Endodermal cell (in vitro differentiated cells): ENCODE measurements at regions not wholly inside any gene's neighbourhood (a gene's known extent, or its start where the extent isn't known, plus 50 kb on each side); places are given as distances from the start of the nearest gene placed in this dataset.
"Not testable (repeated sequence)": the region's sequence is repeated elsewhere in the genome, so short reads cannot be mapped to it uniquely, and the experiment has no call there.

ENCODE experiments used
- DNase-seq: peaks from one replicate; pipeline ENCODE4 v3.0.0-alpha.2; 2017
- H3K27ac ChIP-seq: 2 replicates; pipeline ENCODE4 v1.5.1; 2013; ENCODE audit warnings: mild to moderate bottlenecking, low read depth, low read length, moderate library complexity
- H3K27me3 ChIP-seq: 2 replicates; pipeline ENCODE4 v1.6.1; 2013; ENCODE audit warnings: mild to moderate bottlenecking, low read length, moderate library complexity; ENCODE audit not compliant: insufficient read depth, control insufficient read depth, poor library complexity, severe bottlenecking
- H3K36me3 ChIP-seq: 2 replicates; pipeline ENCODE4 v1.7.0; 2013; ENCODE audit warnings: mild to moderate bottlenecking, low read length, moderate library complexity; ENCODE audit not compliant: control insufficient read depth, insufficient read depth
- H3K4me1 ChIP-seq: one replicate; pipeline ENCODE4 v1.7.0; 2013; ENCODE audit warnings: low read length; ENCODE audit not compliant: control insufficient read depth, insufficient read depth
- H3K4me3 ChIP-seq: 2 replicates; pipeline ENCODE4 v1.5.1; 2013; ENCODE audit warnings: mild to moderate bottlenecking, low read length, moderate library complexity
- H3K9ac ChIP-seq: 2 replicates; pipeline ENCODE4 v1.6.1; 2013; ENCODE audit warnings: mild to moderate bottlenecking, low read length, moderate library complexity; ENCODE audit not compliant: poor library complexity, severe bottlenecking; ENCODE audit errors: extremely low read depth
- H3K9me3 ChIP-seq: 2 replicates; pipeline ENCODE4 v1.6.1; 2013; ENCODE audit warnings: mild to moderate bottlenecking, low read length, moderate library complexity; ENCODE audit not compliant: control insufficient read depth
- H3K27ac Mint-ChIP-seq: 2 replicates; pipeline ENCODE4 v1.8.0; 2020; ENCODE audit warnings: mixed read lengths
- H3K27me3 Mint-ChIP-seq: 2 replicates; pipeline ENCODE4 v1.8.0; 2021; ENCODE audit warnings: mild to moderate bottlenecking, mixed read lengths; ENCODE audit not compliant: insufficient read depth
- H3K36me3 Mint-ChIP-seq: 2 replicates; pipeline ENCODE4 v1.8.0; 2020; ENCODE audit warnings: low read depth, mixed read lengths
- H3K4me1 Mint-ChIP-seq: 2 replicates; pipeline ENCODE4 v1.8.0; 2020; ENCODE audit warnings: mixed read lengths
- H3K4me3 Mint-ChIP-seq: 2 replicates; pipeline ENCODE4 v1.8.0; 2020; ENCODE audit warnings: mild to moderate bottlenecking, moderate library complexity, mixed read lengths
- H3K9me3 Mint-ChIP-seq: 2 replicates; pipeline ENCODE4 v1.8.0; 2020; ENCODE audit warnings: mild to moderate bottlenecking, mixed read lengths
- CTCF ChIP-seq: fragments of 200-600 bp; sonication (generic); conservative IDR thresholded peaks from 2 replicates; pipeline ENCODE4 v1.5.0; 2021; ENCODE audit warnings: antibody characterized with exemption, mild to moderate bottlenecking
- WGBS, 2 experiments: methylation state at CpG; one replicate each; pipeline versions ENCODE4 v1.1.5 to v1.1.7; 2013; ENCODE audit warnings: missing lambda C conversion rate in 2 of 2, mixed read lengths in 1 of 2; ENCODE audit not compliant: insufficient coverage in 1 of 2, insufficient read length in 1 of 2; 5-methylcytosine and 5-hydroxymethylcytosine counted together

- Mint-ChIP-seq H3K27me3 (peaks cover 42% of the 10 kb centered on the region), H3K9me3 (no peaks in the 10 kb centered on the region), H3K27ac (no peak overlapping the region), H3K4me3 (no peak overlapping the region), H3K4me1 (no peaks in the 10 kb centered on the region), H3K36me3 (no peaks in the 10 kb centered on the region)
- Histone ChIP-seq H3K27ac (no peak overlapping the region), H3K4me3 (no peak overlapping the region), H3K9ac (no peak overlapping the region), H3K36me3 (no peaks in the 10 kb centered on the region), H3K4me1 (no peaks in the 10 kb centered on the region), H3K27me3 (peaks cover 14% of the 10 kb centered on the region), H3K9me3 (no peaks in the 10 kb centered on the region)
- peak; percentile 71 for DNase-seq
- TF ChIP-seq CTCF: peak; percentile 60
- WGBS, 2 experiments: 69 to 77% methylated on average over 1 to 2 of the region's 2 CpGs
Observed at GRCh38 chr17:33712120-33712519, 419.0 kb upstream of the ASIC2 start.

GRCh38 chr17:33716957-33717356 lies 423.9 kb upstream of the ASIC2 start:
- H3K4me3 Mint-ChIP-seq: no peak overlapping the region
- Histone ChIP-seq H3K27me3 (no peaks in the 10 kb centered on the region), H3K9ac (no peak overlapping the region), H3K9me3 (no peaks in the 10 kb centered on the region), H3K4me3 (no peak overlapping the region), H3K27ac (no peak overlapping the region), H3K36me3 (no peaks in the 10 kb centered on the region), H3K4me1 (no peaks in the 10 kb centered on the region)
- no peak for TF ChIP-seq CTCF
- no peaks in the 10 kb centered on the region for H3K9me3 Mint-ChIP-seq
- WGBS, 2 experiments: 88 to 98% methylated on average over 1 to 2 of the region's 2 CpGs
- no peak for DNase-seq
- H3K4me1 Mint-ChIP-seq: no peaks in the 10 kb centered on the region
- H3K27ac Mint-ChIP-seq: no peak overlapping the region
- H3K36me3 Mint-ChIP-seq: no peaks in the 10 kb centered on the region
- H3K27me3 Mint-ChIP-seq: peaks cover 26% of the 10 kb centered on the region

- not testable (repeated sequence) for H3K9ac ChIP-seq, H3K4me1 Mint-ChIP-seq, H3K9me3 Mint-ChIP-seq, H3K4me3 ChIP-seq, H3K36me3 ChIP-seq, H3K27ac ChIP-seq, H3K27ac Mint-ChIP-seq, H3K4me3 Mint-ChIP-seq, H3K4me1 ChIP-seq, H3K9me3 ChIP-seq, H3K36me3 Mint-ChIP-seq
- peaks cover 10% of the 10 kb centered on the region for H3K27me3 ChIP-seq
- DNase-seq: peak; percentile 7
- 91 to 100% methylated on average over 2 to 3 of the region's 3 CpGs for WGBS, 2 experiments
- H3K27me3 Mint-ChIP-seq: peaks cover 60% of the 10 kb centered on the region
Observed at GRCh38 chr17:33723736-33724135, 430.6 kb upstream of the ASIC2 start.

GRCh38 chr17:33725675-33726271 lies 432.7 kb upstream of the ASIC2 start:
- H3K4me1 Mint-ChIP-seq: peaks cover 1% of the 10 kb centered on the region
- 39 to 60% methylated on average over 3 to 11 of the region's 11 CpGs for WGBS, 2 experiments

More at GRCh38 chr17:33725675-33726271, 432.7 kb upstream of the ASIC2 start:
- no peak overlapping the region for H3K4me3 ChIP-seq
- peak; percentile 94 for DNase-seq
- H3K36me3 Mint-ChIP-seq: no peaks in the 10 kb centered on the region
- H3K27ac ChIP-seq: no peak overlapping the region
- peaks cover 60% of the 10 kb centered on the region for H3K27me3 Mint-ChIP-seq
- no peak overlapping the region for H3K4me3 Mint-ChIP-seq
- H3K9me3 Mint-ChIP-seq: peaks cover 4% of the 10 kb centered on the region
- peaks cover 11% of the 10 kb centered on the region for H3K27me3 ChIP-seq
- TF ChIP-seq CTCF: peak; percentile 88
- no peaks in the 10 kb centered on the region for H3K9me3 ChIP-seq
- H3K27ac Mint-ChIP-seq: no peak overlapping the region
- no peaks in the 10 kb centered on the region for H3K4me1 ChIP-seq
- no peak overlapping the region for H3K9ac ChIP-seq
- H3K36me3 ChIP-seq: no peaks in the 10 kb centered on the region
